Esophagus squamous epithelium (tissue), 4 donors: ENCODE measurements at regions not wholly inside any gene's neighbourhood (a gene's known extent, or its start where the extent isn't known, plus 50 kb on each side); places are given as distances from the start of the nearest gene placed in this dataset.

Source experiments
- CTCF ChIP-seq, 6 experiments: fragments of 450-650 bp in 4 of 6; fragments of 200-600 bp in 2 of 6; sonication (generic) in 2 of 6; IDR thresholded peaks; one replicate each; pipeline ENCODE4 v1.5.1; 2016 to 2019; ENCODE audit warnings: antibody characterized with exemption in 6 of 6, mild to moderate bottlenecking in 4 of 6, moderate library complexity in 4 of 6
- POLR2A ChIP-seq, 4 donors: fragments of 450-650 bp; IDR thresholded peaks; one replicate each; pipeline ENCODE4 v1.6.1; 2017; ENCODE audit warnings: antibody characterized with exemption in 4 of 4, mild to moderate bottlenecking in 4 of 4, moderate library complexity in 3 of 4

GRCh38 chr2:172354347-172354746 lies 73.0 kb upstream of the ITGA6 start:
- TF ChIP-seq POLR2A (IDR thresholded peaks at IDR 0.05) (no peak), CTCF (IDR thresholded peaks at IDR 0.05) (no peak)
